Neuronal stem cell (in vitro differentiated cells): ENCODE measurements at regions not wholly inside any gene's neighbourhood (a gene's known extent, or its start where the extent isn't known, plus 50 kb on each side); places are given as distances from the start of the nearest gene placed in this dataset.

ENCODE experiments used
- DNase-seq: peaks from one replicate; pipeline ENCODE4 v3.0.0-alpha.2; 2013; ENCODE audit warnings: low spot score
- H2AFZ ChIP-seq: one replicate; pipeline ENCODE4 v1.6.1; 2013; ENCODE audit warnings: mild to moderate bottlenecking, low read length, inconsistent platforms
- H2AK5ac ChIP-seq: 2 replicates; pipeline ENCODE4 v1.6.1; 2013; ENCODE audit warnings: low read depth, mild to moderate bottlenecking, inconsistent platforms, low read length, moderate library complexity, mixed read lengths
- H2BK120ac ChIP-seq: 2 replicates; pipeline ENCODE4 v1.6.1; 2013; ENCODE audit warnings: low read depth, mild to moderate bottlenecking, inconsistent platforms, low read length, moderate library complexity, mixed read lengths
- H2BK12ac ChIP-seq: one replicate; pipeline ENCODE4 v1.6.1; 2013; ENCODE audit warnings: low read length, inconsistent platforms
- H2BK15ac ChIP-seq: 2 replicates; pipeline ENCODE4 v1.6.1; 2013; ENCODE audit warnings: mild to moderate bottlenecking, low read length, inconsistent platforms, mixed read lengths
- H2BK5ac ChIP-seq: one replicate; pipeline ENCODE4 v1.6.1; 2013; ENCODE audit warnings: inconsistent platforms, mild to moderate bottlenecking, low read length, moderate library complexity
- H3K14ac ChIP-seq: one replicate; pipeline ENCODE4 v1.6.1; 2013; ENCODE audit warnings: low read length, inconsistent platforms
- H3K18ac ChIP-seq: 2 replicates; pipeline ENCODE4 v1.6.1; 2013; ENCODE audit warnings: low read length, inconsistent platforms
- H3K23ac ChIP-seq: 2 replicates; pipeline ENCODE4 v1.6.1; 2013; ENCODE audit warnings: low read depth, mild to moderate bottlenecking, mixed read lengths, low read length, inconsistent platforms; ENCODE audit not compliant: poor library complexity
- H3K27ac ChIP-seq: replicated peaks from 3 replicates; pipeline ENCODE4 v1.5.1; 2013; ENCODE audit warnings: low read length, inconsistent platforms
- H3K27me3 ChIP-seq, 3 experiments: 2 replicates each; pipeline ENCODE4 v1.6.1; 2013; ENCODE audit warnings: low read length in 3 of 3, mild to moderate bottlenecking in 2 of 3, inconsistent platforms in 1 of 3, low read depth in 1 of 3, mixed read lengths in 1 of 3, moderate library complexity in 1 of 3; ENCODE audit not compliant: control insufficient read depth in 3 of 3, insufficient read depth in 3 of 3
- H3K36me3 ChIP-seq, 2 donors: replicated peaks in 1 of 2; 2 replicates each; pipeline ENCODE4 v1.6.1; 2013; ENCODE audit warnings: low read length in 2 of 2; ENCODE audit not compliant: control insufficient read depth in 2 of 2, insufficient read depth in 2 of 2
- H3K4ac ChIP-seq: 2 replicates; pipeline ENCODE4 v1.6.1; 2013; ENCODE audit warnings: inconsistent platforms, mild to moderate bottlenecking, low read length, moderate library complexity
- H3K4me1 ChIP-seq, 2 donors: 1 replicate in 1 of 2; 2 replicates in 1 of 2; pipeline ENCODE4 v1.6.1; 2013; ENCODE audit warnings: low read length in 2 of 2, low read depth in 1 of 2; ENCODE audit not compliant: control insufficient read depth in 2 of 2, insufficient read depth in 1 of 2
- H3K4me2 ChIP-seq: one replicate; pipeline ENCODE4 v1.6.1; 2013; ENCODE audit warnings: mild to moderate bottlenecking, low read length, inconsistent platforms; ENCODE audit not compliant: insufficient read depth, poor library complexity, severe bottlenecking
- H3K4me3 ChIP-seq, 2 donors: 2 replicates each; pipeline ENCODE4 v1.5.1; 2013; ENCODE audit warnings: low read length in 2 of 2, mild to moderate bottlenecking in 2 of 2, inconsistent platforms in 1 of 2, moderate library complexity in 1 of 2
- H3K79me1 ChIP-seq: one replicate; pipeline ENCODE4 v1.6.1; 2013; ENCODE audit warnings: low read depth, mild to moderate bottlenecking, inconsistent platforms, low read length, moderate library complexity
- H3K9ac ChIP-seq: one replicate; pipeline ENCODE4 v1.6.1; 2013; ENCODE audit warnings: mild to moderate bottlenecking, low read depth, low read length, inconsistent platforms; ENCODE audit not compliant: poor library complexity
- H3K9me3 ChIP-seq, 2 donors: replicated peaks in 1 of 2; 2 replicates each; pipeline versions ENCODE3 to v1.6.1; 2013; ENCODE audit warnings: low read length in 2 of 2, mild to moderate bottlenecking in 2 of 2, inconsistent platforms in 1 of 2, low read depth in 1 of 2, mixed read lengths in 1 of 2, moderate library complexity in 1 of 2; ENCODE audit not compliant: control insufficient read depth in 2 of 2, insufficient read depth in 1 of 2
- H4K8ac ChIP-seq: one replicate; pipeline ENCODE4 v1.6.1; 2013; ENCODE audit warnings: low read depth, mild to moderate bottlenecking, inconsistent platforms, low read length, moderate library complexity
- H4K91ac ChIP-seq: one replicate; pipeline ENCODE4 v1.6.1; 2013; ENCODE audit warnings: low read length, low read depth, mild to moderate bottlenecking, inconsistent platforms; ENCODE audit not compliant: poor library complexity
- WGBS, 2 donors: extraction: QIAGEN DNeasy Blood & Tissue Kit; methylation state at CpG; one replicate each; pipeline ENCODE4 v1.1.7; 2013; ENCODE audit warnings: missing lambda C conversion rate in 2 of 2, mixed read lengths in 1 of 2; ENCODE audit not compliant: insufficient read length in 2 of 2, insufficient replicate concordance in 1 of 2; ENCODE audit errors: extremely low coverage in 2 of 2; 5-methylcytosine and 5-hydroxymethylcytosine counted together

DNA sequence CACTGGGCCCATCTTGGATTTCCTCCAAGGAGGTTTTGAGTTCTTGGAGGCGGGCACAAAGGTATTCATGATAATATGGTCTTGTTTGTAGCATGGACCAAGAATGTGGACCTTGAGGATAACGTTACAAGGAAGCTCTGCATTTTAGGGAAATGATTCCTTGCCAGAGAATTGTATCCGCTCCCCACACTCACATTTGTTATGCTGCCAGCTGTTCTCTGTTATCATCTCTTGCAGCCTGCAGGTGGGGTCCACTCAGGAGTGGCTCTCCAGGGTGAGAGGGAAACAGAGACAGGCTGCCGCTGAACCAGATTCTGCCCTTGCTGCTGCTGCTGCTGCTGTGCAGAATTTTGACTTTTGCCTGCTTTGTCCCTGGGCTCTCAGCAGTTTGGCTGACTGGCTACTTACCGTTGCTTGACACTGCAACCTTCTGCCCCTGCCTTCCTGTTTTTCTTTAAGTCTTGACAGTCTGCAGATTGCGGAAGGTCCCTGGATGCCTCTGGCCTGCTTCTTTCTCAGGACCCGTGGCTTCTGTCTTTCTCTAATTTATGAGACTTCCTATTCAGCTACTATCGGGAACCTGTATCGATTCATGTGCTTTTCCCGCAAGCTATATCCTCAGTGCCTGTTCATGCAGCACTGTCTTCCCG, 122.3 kb upstream of the DOCK10 start:
- Histone ChIP-seq H3K9me3 (no peaks in the 10 kb centered on the region), H3K4me1 (no peaks in the 10 kb centered on the region), H3K79me1 (no peaks in the 10 kb centered on the region), H3K27me3 (no peaks in the 10 kb centered on the region), H2AK5ac (no peak overlapping the region), H4K8ac (no peak overlapping the region), H3K27ac (no peak overlapping the region), H2BK12ac (no peak overlapping the region), H3K18ac (no peak overlapping the region), H3K23ac (no peak overlapping the region), H3K9ac (no peak overlapping the region), H2BK120ac (no peak overlapping the region), H3K36me3 (no peaks in the 10 kb centered on the region), H2BK5ac (no peak overlapping the region), H2BK15ac (no peak overlapping the region), H3K4ac (no peak overlapping the region), H2AFZ (no peak overlapping the region), H3K14ac (no peak overlapping the region), H4K91ac (no peak overlapping the region), H3K4me2 (no peak overlapping the region), H3K4me3 (no peak overlapping the region)
- no CpG with 5 or more reads among the region's 11 CpGs for WGBS, 2 donors
- DNase-seq = no peak

DNA sequence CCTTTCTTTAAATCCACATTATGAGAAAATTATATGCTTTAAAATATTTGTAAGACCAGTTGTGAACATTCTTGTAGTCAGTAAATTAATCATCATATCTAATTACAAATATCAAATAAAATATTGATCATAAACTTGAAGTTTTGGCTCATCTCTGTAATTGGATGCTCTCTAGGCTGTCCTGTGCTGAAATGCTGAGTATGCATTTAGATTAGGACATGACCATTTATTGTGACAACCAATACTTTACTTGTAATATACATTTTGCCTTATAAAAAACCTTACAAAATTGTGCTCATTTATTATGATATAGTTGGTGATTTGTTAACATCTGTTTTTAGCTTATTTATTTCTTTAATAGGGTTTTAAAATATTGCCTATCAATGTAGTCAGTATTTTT, 116.1 kb upstream of the DOCK10 start:
- Histone ChIP-seq H3K4ac (no peak overlapping the region), H3K18ac (no peak overlapping the region), H3K27ac (no peak overlapping the region), H3K79me1 (no peaks in the 10 kb centered on the region), H3K36me3 (no peaks in the 10 kb centered on the region), H3K4me2 (no peak overlapping the region), H3K14ac (no peak overlapping the region), H3K4me1 (no peaks in the 10 kb centered on the region), H4K8ac (no peak overlapping the region), H3K4me3 (no peak overlapping the region), H2AFZ (no peak overlapping the region), H2BK120ac (no peak overlapping the region), H3K27me3 (no peaks in the 10 kb centered on the region), H3K23ac (no peak overlapping the region), H4K91ac (no peak overlapping the region), H3K9ac (no peak overlapping the region), H2BK5ac (no peak overlapping the region), H3K9me3 (no peaks in the 10 kb centered on the region), H2AK5ac (no peak overlapping the region), H2BK12ac (no peak overlapping the region), H2BK15ac (no peak overlapping the region)
- no peak for DNase-seq

DNA sequence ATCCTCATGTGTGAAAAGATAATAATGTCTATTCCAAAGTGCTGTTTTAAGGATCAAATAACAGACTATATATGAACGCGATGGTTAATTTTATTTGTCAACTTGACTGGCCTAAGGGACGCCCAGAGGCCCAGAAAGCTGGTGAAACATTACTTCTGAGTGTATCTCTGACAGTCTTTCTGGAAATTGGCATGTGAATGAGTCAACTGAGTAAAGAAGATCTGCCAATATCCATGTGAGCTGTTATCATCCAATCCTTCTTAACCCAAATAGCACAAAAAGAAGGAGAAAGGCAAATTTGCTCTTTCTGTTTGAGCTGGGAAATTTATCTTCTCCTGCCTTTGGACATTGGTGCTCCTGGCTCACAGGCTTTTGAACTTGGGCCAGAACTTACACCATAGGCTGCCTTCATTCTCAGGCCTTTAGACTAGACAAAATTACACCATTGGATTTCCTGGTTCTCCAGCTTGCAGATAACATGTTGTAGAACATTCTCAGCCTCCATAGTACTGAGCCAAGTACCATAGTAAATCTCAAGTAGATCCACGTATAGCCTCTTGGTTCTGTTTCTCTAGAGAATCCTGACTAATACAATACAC, 114.7 kb upstream of the DOCK10 start:
- no peaks in the 10 kb centered on the region for H3K27me3 ChIP-seq
- no peak overlapping the region for H2BK12ac ChIP-seq
- no peaks in the 10 kb centered on the region for H3K4me1 ChIP-seq
- no peak overlapping the region for H3K4me3 ChIP-seq
- no peak overlapping the region for H3K18ac ChIP-seq
- H2BK5ac ChIP-seq = no peak overlapping the region
- H2AFZ ChIP-seq = no peak overlapping the region
- no peak overlapping the region for H4K91ac ChIP-seq
- no peaks in the 10 kb centered on the region for H3K9me3 ChIP-seq
- no peak overlapping the region for H3K23ac ChIP-seq
- no CpG with 5 or more reads among the region's 4 CpGs for WGBS, 2 donors
- no peak overlapping the region for H2AK5ac ChIP-seq
- no peak overlapping the region for H3K4ac ChIP-seq
- H2BK120ac ChIP-seq = no peak overlapping the region
- no peak for DNase-seq
- no peaks in the 10 kb centered on the region for H3K79me1 ChIP-seq
- no peak overlapping the region for H3K9ac ChIP-seq
- no peaks in the 10 kb centered on the region for H3K36me3 ChIP-seq
- no peak overlapping the region for H3K14ac ChIP-seq
- no peak overlapping the region for H3K4me2 ChIP-seq
- H3K27ac ChIP-seq = no peak overlapping the region
- H2BK15ac ChIP-seq = no peak overlapping the region
- H4K8ac ChIP-seq = no peak overlapping the region

DNA sequence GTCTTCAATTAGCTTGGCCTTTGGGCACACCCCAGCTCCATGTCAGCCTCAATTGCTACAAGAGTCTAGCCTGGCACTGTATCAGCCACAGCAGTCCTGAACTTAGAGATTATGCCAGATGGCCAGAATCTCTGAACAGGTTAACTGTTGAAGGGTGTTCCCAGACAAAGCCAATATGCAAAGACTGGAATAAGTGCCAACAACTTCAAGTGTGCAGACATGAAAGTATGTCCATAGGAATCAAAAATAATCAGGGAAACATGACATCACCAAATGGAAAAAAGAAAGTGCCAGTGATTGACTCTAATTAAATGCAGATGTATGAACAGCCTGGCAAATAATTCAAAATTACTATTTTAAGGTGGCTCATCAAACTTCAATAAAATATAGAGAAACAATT, 98.5 kb upstream of the DOCK10 start:
- Histone ChIP-seq H2BK12ac (no peak overlapping the region), H3K27me3 (no peaks in the 10 kb centered on the region), H3K4me1 (no peaks in the 10 kb centered on the region), H3K4me2 (no peak overlapping the region), H3K9me3 (no peaks in the 10 kb centered on the region), H3K79me1 (no peaks in the 10 kb centered on the region), H2BK15ac (no peak overlapping the region), H3K23ac (no peak overlapping the region), H3K18ac (no peak overlapping the region), H2BK120ac (no peak overlapping the region), H2BK5ac (no peak overlapping the region), H4K91ac (no peak overlapping the region), H2AFZ (no peak overlapping the region), H3K14ac (no peak overlapping the region), H3K4me3 (no peak overlapping the region), H3K9ac (no peak overlapping the region), H3K27ac (no peak overlapping the region), H4K8ac (no peak overlapping the region), H2AK5ac (no peak overlapping the region), H3K36me3 (no peaks in the 10 kb centered on the region), H3K4ac (no peak overlapping the region)
- DNase-seq = no peak
